ENCODE measurements at regions not wholly inside any gene's neighbourhood (a gene's known extent, or its start where the extent isn't known, plus 50 kb on each side); places are given as distances from the start of the nearest gene placed in this dataset.

- Mint-ChIP-seq H3K4me3 (no peak overlapping the region), H3K27ac (no peak overlapping the region), H3K27me3 (ENCODE audit: low read depth) (peaks cover 6% of the 10 kb centered on the region), H3K9me3 (peaks cover 2 to 10% of the 10 kb centered on the region in 2 experiments; a peak in 3 of 5 replicates), H3K4me1 (no peaks in the 10 kb centered on the region), H3K36me3 (ENCODE audit: insufficient read depth in 1 of 3, low read depth in 3 of 3) (no peaks in the 10 kb centered on the region)
- no peaks in the 10 kb centered on the region for H3K79me1 ChIP-seq (ENCODE audit: insufficient read depth, low read depth, low read length, poor library complexity, severe bottlenecking)
- DNase-seq: peak; percentile 14
- H3K79me2 ChIP-seq (ENCODE audit: insufficient read depth, low read length): no peaks in the 10 kb centered on the region
- no CpG with 5 or more reads among the region's 2 CpGs for WGBS (ENCODE audit: extremely low coverage, insufficient read length, low lambda C conversion rate)
- TF ChIP-seq, protein P1, sequence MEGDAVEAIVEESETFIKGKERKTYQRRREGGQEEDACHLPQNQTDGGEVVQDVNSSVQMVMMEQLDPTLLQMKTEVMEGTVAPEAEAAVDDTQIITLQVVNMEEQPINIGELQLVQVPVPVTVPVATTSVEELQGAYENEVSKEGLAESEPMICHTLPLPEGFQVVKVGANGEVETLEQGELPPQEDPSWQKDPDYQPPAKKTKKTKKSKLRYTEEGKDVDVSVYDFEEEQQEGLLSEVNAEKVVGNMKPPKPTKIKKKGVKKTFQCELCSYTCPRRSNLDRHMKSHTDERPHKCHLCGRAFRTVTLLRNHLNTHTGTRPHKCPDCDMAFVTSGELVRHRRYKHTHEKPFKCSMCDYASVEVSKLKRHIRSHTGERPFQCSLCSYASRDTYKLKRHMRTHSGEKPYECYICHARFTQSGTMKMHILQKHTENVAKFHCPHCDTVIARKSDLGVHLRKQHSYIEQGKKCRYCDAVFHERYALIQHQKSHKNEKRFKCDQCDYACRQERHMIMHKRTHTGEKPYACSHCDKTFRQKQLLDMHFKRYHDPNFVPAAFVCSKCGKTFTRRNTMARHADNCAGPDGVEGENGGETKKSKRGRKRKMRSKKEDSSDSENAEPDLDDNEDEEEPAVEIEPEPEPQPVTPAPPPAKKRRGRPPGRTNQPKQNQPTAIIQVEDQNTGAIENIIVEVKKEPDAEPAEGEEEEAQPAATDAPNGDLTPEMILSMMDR (conservative IDR thresholded peaks at IDR 0.05): peak; percentile 35; the same call in 1 of the 3 replicates
- H4K91ac ChIP-seq (ENCODE audit: insufficient read length, low read depth, low read length): no peak overlapping the region
- no peak overlapping the region for H2AFZ ChIP-seq (ENCODE audit: low read length)
- H3K23ac ChIP-seq (ENCODE audit: insufficient read length, low read depth, low read length): no peak overlapping the region
- H3K18ac ChIP-seq (ENCODE audit: insufficient read length, low read depth, low read length): no peak overlapping the region
- H4K8ac ChIP-seq (replicated peaks; ENCODE audit: insufficient read length, low read depth, low read length): no peak overlapping the region
- no peak overlapping the region for H2BK12ac ChIP-seq (ENCODE audit: insufficient read length, low read depth, low read length)
- no peak overlapping the region for H3K14ac ChIP-seq (ENCODE audit: insufficient read depth, low read length)
- H3K4me2 ChIP-seq (ENCODE audit: insufficient read depth, insufficient read length, low read length): no peak overlapping the region
- no peaks in the 10 kb centered on the region for H3K9me3 ChIP-seq (ENCODE audit: control insufficient read depth, low read depth, low read length)
- H3K23me2 ChIP-seq (ENCODE audit: insufficient read length, low read depth, low read length, poor library complexity, severe bottlenecking): no peaks in the 10 kb centered on the region
- no peaks in the 10 kb centered on the region for H3K27me3 ChIP-seq (ENCODE audit: insufficient read depth, low read length)
- no peak overlapping the region for H2BK120ac ChIP-seq (ENCODE audit: low read depth, low read length, poor library complexity, severe bottlenecking)
- no peak overlapping the region for H4K5ac ChIP-seq (ENCODE audit: insufficient read length, low read depth, low read length)
- no peak overlapping the region for H2BK15ac ChIP-seq (ENCODE audit: low read depth, low read length)
- H4K20me1 ChIP-seq (ENCODE audit: control insufficient read depth, insufficient read depth, insufficient read length): no peaks in the 10 kb centered on the region
- no peak overlapping the region for H3K27ac ChIP-seq (ENCODE audit: insufficient read length, low read depth, low read length)
- H2BK5ac ChIP-seq (ENCODE audit: insufficient read length, low read length): no peak overlapping the region
- H3K4me1 ChIP-seq (ENCODE audit: insufficient read depth, low read length): no peaks in the 10 kb centered on the region; the same call in 1 of the 2 replicates
- no peak overlapping the region for H3K9ac ChIP-seq (ENCODE audit: extremely low read depth, insufficient read length, low read length)
- H2AK5ac ChIP-seq (ENCODE audit: insufficient read length, low read length): no peak overlapping the region
- H3T11ph ChIP-seq (ENCODE audit: low read length): no peak overlapping the region
- H3K4ac ChIP-seq (ENCODE audit: low read depth, low read length): no peak overlapping the region
- no peak overlapping the region for H2BK20ac ChIP-seq (ENCODE audit: low read depth, low read length, poor library complexity, severe bottlenecking)
- H3K56ac ChIP-seq (ENCODE audit: insufficient read length, low read depth, low read length): no peak overlapping the region
Observed at GRCh38 chr20:58116505-58116904, 111.9 kb downstream of the ANKRD60 start.
